OCI-LY1 (cell line): ENCODE measurements at regions not wholly inside any gene's neighbourhood (a gene's known extent, or its start where the extent isn't known, plus 50 kb on each side); places are given as distances from the start of the nearest gene placed in this dataset.

ENCODE experiments used
- H2AFZ ChIP-seq: fragments of 200-600 bp; sonication (generic), shearing (Covaris generic); 2 replicates; pipeline ENCODE4 v1.6.0; 2014; ENCODE audit warnings: antibody characterized with exemption, mild to moderate bottlenecking, low read length
- H3F3A ChIP-seq: fragments of 200-600 bp; sonication (generic), shearing (Covaris generic); 2 replicates; pipeline ENCODE4 v1.6.0; 2014; ENCODE audit warnings: mild to moderate bottlenecking, antibody characterized with exemption, low read length, moderate library complexity; ENCODE audit not compliant: insufficient read depth
- H3K27ac ChIP-seq: fragments of 200-600 bp; sonication (generic); 2 replicates; pipeline ENCODE4 v1.5.1; 2014; ENCODE audit warnings: low read length, mixed run types, mild to moderate bottlenecking, low read depth; ENCODE audit not compliant: poor library complexity, severe bottlenecking
- H3K27me3 ChIP-seq: fragments of 200-600 bp; sonication (generic); 2 replicates; pipeline ENCODE4 v1.6.0; 2014; ENCODE audit warnings: antibody characterized with exemption, mild to moderate bottlenecking, low read length, moderate library complexity; ENCODE audit not compliant: insufficient read depth
- H3K36me3 ChIP-seq: fragments of 200-600 bp; sonication (generic); 2 replicates; pipeline ENCODE4 v1.6.1; 2014; ENCODE audit warnings: mild to moderate bottlenecking, antibody characterized with exemption, low read length, moderate library complexity, mixed read lengths; ENCODE audit not compliant: insufficient read depth
- H3K4me1 ChIP-seq: fragments of 200-600 bp; sonication (generic); 2 replicates; pipeline ENCODE4 v1.5.1; 2014; ENCODE audit warnings: mild to moderate bottlenecking, low read length, moderate library complexity; ENCODE audit not compliant: insufficient read depth, severe bottlenecking
- H3K4me2 ChIP-seq: fragments of 200-600 bp; sonication (generic), shearing (Covaris generic); 2 replicates; pipeline ENCODE4 v1.6.1; 2014; ENCODE audit warnings: low read length
- H3K4me3 ChIP-seq: fragments of 200-600 bp; sonication (generic); 2 replicates; pipeline ENCODE4 v1.5.1; 2014; ENCODE audit warnings: low read length, low read depth, mild to moderate bottlenecking, mixed read lengths; ENCODE audit not compliant: poor library complexity, severe bottlenecking
- H3K79me2 ChIP-seq: fragments of 200-600 bp; shearing (Covaris generic); 2 replicates; pipeline ENCODE4 v1.6.1; 2016; ENCODE audit warnings: mixed run types, low read length, mixed read lengths; ENCODE audit not compliant: insufficient read depth
- H3K9ac ChIP-seq: fragments of 200-600 bp; sonication (generic), shearing (Covaris generic); 2 replicates; pipeline ENCODE4 v1.6.1; 2014; ENCODE audit warnings: mild to moderate bottlenecking, low read length, mixed read lengths
- H3K9me2 ChIP-seq: fragments of 200-600 bp; sonication (generic), shearing (Covaris generic); 2 replicates; pipeline ENCODE4 v1.6.1; 2014; ENCODE audit warnings: low read depth, mild to moderate bottlenecking, low read length, mixed read lengths
- H3K9me3 ChIP-seq: fragments of 200-600 bp; shearing (Covaris generic); 2 replicates; pipeline ENCODE4 v1.6.1; 2014; ENCODE audit warnings: low read length, mixed read lengths
- H4K20me1 ChIP-seq: fragments of 200-600 bp; sonication (generic), shearing (Covaris generic); 2 replicates; pipeline ENCODE4 v1.6.0; 2016; ENCODE audit warnings: mild to moderate bottlenecking, low read length; ENCODE audit not compliant: insufficient read depth
- EZH2 ChIP-seq: fragments of 200-600 bp; sonication (generic), shearing (Covaris generic); IDR thresholded peaks from 2 replicates; pipeline ENCODE4 v1.8.0; 2017; ENCODE audit warnings: borderline replicate concordance, mixed run types, mild to moderate bottlenecking, antibody characterized with exemption, low read length, moderate library complexity, mixed read lengths
- TF ChIP-seq, protein P1 (sequence below): fragments of 200-600 bp; sonication (generic), shearing (Covaris generic); IDR thresholded peaks from 2 replicates; pipeline ENCODE4 v1.5.1; 2017; ENCODE audit warnings: mild to moderate bottlenecking, antibody characterized with exemption, low read length, moderate library complexity, mixed read lengths

DNA sequence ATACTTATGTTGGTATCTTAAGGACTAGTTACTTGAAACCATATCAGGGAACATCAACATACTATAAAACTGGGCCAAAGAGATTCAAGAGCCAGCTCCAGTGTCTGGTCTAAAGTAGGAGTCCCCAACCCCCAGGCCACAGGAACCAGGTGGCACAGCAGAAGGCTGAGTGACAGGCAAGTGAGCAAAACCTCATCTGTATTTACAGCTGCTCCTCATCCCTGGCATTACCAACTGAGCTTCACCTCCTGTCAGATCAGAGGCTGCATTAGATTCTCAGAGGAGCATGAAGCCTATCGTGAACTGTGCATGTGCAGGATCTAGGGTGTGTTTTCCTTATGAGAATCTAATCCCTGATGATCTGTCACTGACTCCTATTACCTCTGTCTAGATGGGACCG is 581.6 kb upstream of the CDH9 start:
- no peaks in the 10 kb centered on the region for H3K9me2 ChIP-seq
- H3K79me2 ChIP-seq = no peaks in the 10 kb centered on the region
- H3K4me3 ChIP-seq = no peak overlapping the region
- H3K27me3 ChIP-seq = no peaks in the 10 kb centered on the region
- H3K9me3 ChIP-seq = no peaks in the 10 kb centered on the region
- H3F3A ChIP-seq = no peaks in the 10 kb centered on the region
- no peak overlapping the region for H2AFZ ChIP-seq
- no peaks in the 10 kb centered on the region for H4K20me1 ChIP-seq
- no peak overlapping the region for H3K4me2 ChIP-seq
- H3K36me3 ChIP-seq = no peaks in the 10 kb centered on the region
- TF ChIP-seq EZH2 = no peak
- TF ChIP-seq, protein P1, sequence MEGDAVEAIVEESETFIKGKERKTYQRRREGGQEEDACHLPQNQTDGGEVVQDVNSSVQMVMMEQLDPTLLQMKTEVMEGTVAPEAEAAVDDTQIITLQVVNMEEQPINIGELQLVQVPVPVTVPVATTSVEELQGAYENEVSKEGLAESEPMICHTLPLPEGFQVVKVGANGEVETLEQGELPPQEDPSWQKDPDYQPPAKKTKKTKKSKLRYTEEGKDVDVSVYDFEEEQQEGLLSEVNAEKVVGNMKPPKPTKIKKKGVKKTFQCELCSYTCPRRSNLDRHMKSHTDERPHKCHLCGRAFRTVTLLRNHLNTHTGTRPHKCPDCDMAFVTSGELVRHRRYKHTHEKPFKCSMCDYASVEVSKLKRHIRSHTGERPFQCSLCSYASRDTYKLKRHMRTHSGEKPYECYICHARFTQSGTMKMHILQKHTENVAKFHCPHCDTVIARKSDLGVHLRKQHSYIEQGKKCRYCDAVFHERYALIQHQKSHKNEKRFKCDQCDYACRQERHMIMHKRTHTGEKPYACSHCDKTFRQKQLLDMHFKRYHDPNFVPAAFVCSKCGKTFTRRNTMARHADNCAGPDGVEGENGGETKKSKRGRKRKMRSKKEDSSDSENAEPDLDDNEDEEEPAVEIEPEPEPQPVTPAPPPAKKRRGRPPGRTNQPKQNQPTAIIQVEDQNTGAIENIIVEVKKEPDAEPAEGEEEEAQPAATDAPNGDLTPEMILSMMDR = no peak
- no peak overlapping the region for H3K27ac ChIP-seq
- no peak overlapping the region for H3K9ac ChIP-seq
- H3K4me1 ChIP-seq = no peaks in the 10 kb centered on the region

DNA sequence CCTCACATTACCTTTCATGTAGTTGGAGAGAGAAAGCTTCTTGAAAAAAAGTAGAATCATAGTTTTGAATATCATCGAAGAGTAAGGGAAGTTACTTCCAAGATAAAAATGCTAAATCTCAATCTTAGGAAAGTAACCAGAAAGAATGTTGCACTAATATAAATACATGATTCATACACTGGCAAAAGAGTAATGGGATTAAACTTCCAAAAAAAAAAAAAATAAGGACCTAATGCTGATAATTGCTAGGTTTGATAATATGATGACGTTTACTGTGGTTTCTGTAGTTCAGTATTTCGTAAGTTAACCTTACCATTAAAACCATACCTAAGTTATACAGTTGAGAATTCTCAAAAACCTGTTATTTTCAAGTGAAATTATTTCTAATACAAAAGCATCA is 573.8 kb upstream of the CDH9 start:
- Histone ChIP-seq H3K4me1 (no peaks in the 10 kb centered on the region), H3K9ac (no peak overlapping the region), H3K27ac (no peak overlapping the region), H3K4me2 (no peak overlapping the region), H3F3A (no peaks in the 10 kb centered on the region), H3K9me2 (no peaks in the 10 kb centered on the region), H4K20me1 (no peaks in the 10 kb centered on the region), H3K36me3 (no peaks in the 10 kb centered on the region), H3K9me3 (no peaks in the 10 kb centered on the region), H3K4me3 (no peak overlapping the region), H3K79me2 (no peaks in the 10 kb centered on the region), H2AFZ (no peak overlapping the region), H3K27me3 (no peaks in the 10 kb centered on the region)
- TF ChIP-seq, protein P1 = no peak
- TF ChIP-seq EZH2 = no peak

DNA sequence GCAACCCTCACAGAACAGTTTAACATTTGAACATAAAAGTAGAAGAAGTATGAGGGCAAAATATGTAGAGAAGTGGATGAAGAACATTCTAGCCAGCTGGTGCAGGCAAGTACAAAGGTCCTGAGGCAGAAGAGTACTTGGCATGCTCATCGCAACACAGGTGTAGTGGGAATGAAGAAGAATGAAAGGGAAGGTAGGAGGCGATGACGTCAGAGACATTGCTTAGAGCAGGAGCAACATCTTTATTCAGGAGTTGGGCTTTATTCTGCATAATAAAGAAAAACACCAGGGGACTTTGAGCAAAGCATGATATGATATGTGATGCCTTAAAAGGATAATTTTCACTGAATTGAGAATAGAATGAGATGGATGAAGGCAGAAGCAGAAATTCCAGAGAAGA is 570.6 kb upstream of the CDH9 start:
- H2AFZ ChIP-seq = no peak overlapping the region
- no peaks in the 10 kb centered on the region for H3K79me2 ChIP-seq
- no peaks in the 10 kb centered on the region for H3K9me2 ChIP-seq
- no peak overlapping the region for H3K4me2 ChIP-seq
- no peak overlapping the region for H3K9ac ChIP-seq
- no peak overlapping the region for H3K27ac ChIP-seq
- TF ChIP-seq, protein P1 = no peak
- no peak for TF ChIP-seq EZH2
- H3K9me3 ChIP-seq = no peaks in the 10 kb centered on the region
- no peaks in the 10 kb centered on the region for H4K20me1 ChIP-seq
- no peaks in the 10 kb centered on the region for H3K4me1 ChIP-seq
- H3K36me3 ChIP-seq = no peaks in the 10 kb centered on the region
- no peaks in the 10 kb centered on the region for H3F3A ChIP-seq
- no peaks in the 10 kb centered on the region for H3K27me3 ChIP-seq
- no peak overlapping the region for H3K4me3 ChIP-seq
